Loucy (cell line): ENCODE measurements at regions not wholly inside any gene's neighbourhood (a gene's known extent, or its start where the extent isn't known, plus 50 kb on each side); places are given as distances from the start of the nearest gene placed in this dataset.

ENCODE experiments used
- H2AFZ ChIP-seq: fragments of 200-600 bp; sonication (generic); 2 replicates; pipeline ENCODE4 v1.6.0; 2016; ENCODE audit warnings: antibody characterized with exemption, mild to moderate bottlenecking, low read length, moderate library complexity
- H3F3A ChIP-seq: fragments of 200-600 bp; 2 replicates; pipeline ENCODE4 v1.6.0; 2016; ENCODE audit warnings: antibody characterized with exemption, low read depth, mild to moderate bottlenecking
- H3K27me3 ChIP-seq: fragments of 200-600 bp; sonication (generic); 2 replicates; pipeline ENCODE4 v1.6.1; 2014; ENCODE audit warnings: low read length, mild to moderate bottlenecking; ENCODE audit not compliant: insufficient read depth, poor library complexity, severe bottlenecking
- H3K36me3 ChIP-seq: fragments of 200-600 bp; sonication (generic); 2 replicates; pipeline ENCODE4 v1.6.1; 2016; ENCODE audit warnings: low read length; ENCODE audit not compliant: insufficient read depth
- H3K4me1 ChIP-seq: fragments of 200-600 bp; sonication (generic); 2 replicates; pipeline ENCODE4 v1.5.1; 2014; ENCODE audit warnings: low read length, mild to moderate bottlenecking; ENCODE audit not compliant: insufficient read depth, poor library complexity, severe bottlenecking
- H3K4me2 ChIP-seq: fragments of 200-600 bp; sonication (generic); 2 replicates; pipeline ENCODE4 v1.6.0; 2014; ENCODE audit warnings: antibody characterized with exemption, low read length, low read depth, mild to moderate bottlenecking; ENCODE audit not compliant: poor library complexity, severe bottlenecking
- H3K4me3 ChIP-seq: fragments of 200-600 bp; sonication (generic); 2 replicates; pipeline ENCODE4 v1.5.1; 2014; ENCODE audit warnings: low read length, mild to moderate bottlenecking, mixed read lengths; ENCODE audit not compliant: poor library complexity, severe bottlenecking
- H3K79me2 ChIP-seq: fragments of 200-600 bp; sonication (generic); 2 replicates; pipeline ENCODE4 v1.6.1; 2014; ENCODE audit warnings: low read length; ENCODE audit not compliant: insufficient read depth
- H3K9ac ChIP-seq: fragments of 200-600 bp; sonication (generic); 2 replicates; pipeline ENCODE4 v1.6.0; 2014; ENCODE audit warnings: mild to moderate bottlenecking, low read depth, low read length, moderate library complexity; ENCODE audit not compliant: poor library complexity, severe bottlenecking
- H3K9me2 ChIP-seq: fragments of 200-600 bp; sonication (generic); replicated peaks from 2 replicates; pipeline ENCODE4 v1.6.1; 2016; ENCODE audit warnings: low read depth, low read length, mixed read lengths
- H3K9me3 ChIP-seq: fragments of 200-600 bp; sonication (generic); 2 replicates; pipeline ENCODE4 v1.6.1; 2014; ENCODE audit warnings: mild to moderate bottlenecking, antibody characterized with exemption, low read length, low read depth; ENCODE audit not compliant: insufficient read depth
- H4K20me1 ChIP-seq: fragments of 200-600 bp; sonication (generic); 2 replicates; pipeline ENCODE4 v1.6.0; 2014; ENCODE audit warnings: antibody characterized with exemption, low read length, mild to moderate bottlenecking; ENCODE audit not compliant: insufficient read depth, poor library complexity, severe bottlenecking
- EZH2phosphoT487 ChIP-seq: fragments of 200-600 bp; IDR thresholded peaks from 2 replicates; pipeline ENCODE4 v1.6.1; 2018; ENCODE audit warnings: antibody characterized with exemption, mild to moderate bottlenecking, moderate library complexity, borderline replicate concordance
- TF ChIP-seq, protein P1 (sequence below): fragments of 200-600 bp; sonication (generic); conservative IDR thresholded peaks from 2 replicates; pipeline ENCODE4 v1.5.1; 2014; ENCODE audit warnings: mild to moderate bottlenecking, antibody characterized with exemption, low read length

DNA sequence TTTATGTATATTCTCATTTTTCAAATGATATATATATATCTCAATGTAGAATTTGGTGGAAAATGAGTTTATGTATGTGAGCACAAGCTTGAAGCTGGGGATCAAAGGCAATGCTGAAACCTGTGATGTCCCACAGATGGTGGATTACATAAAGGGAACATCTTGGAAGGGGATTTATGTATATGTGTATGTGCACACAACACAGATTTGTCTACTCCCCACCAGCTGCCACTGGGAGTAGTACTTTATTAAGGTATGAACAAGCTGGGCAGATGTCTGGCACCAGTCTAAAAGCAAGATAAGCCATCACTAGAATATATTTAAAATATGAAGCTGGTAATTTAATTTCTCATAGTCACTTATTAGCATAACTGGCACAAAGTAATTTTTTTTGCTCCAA, 895.6 kb downstream of the SLC6A15 start:
- Histone ChIP-seq H2AFZ (no peak overlapping the region), H3K27me3 (no peaks in the 10 kb centered on the region), H3K9me2 (no peaks in the 10 kb centered on the region), H3K9ac (no peak overlapping the region), H3K4me3 (no peak overlapping the region), H3K79me2 (no peaks in the 10 kb centered on the region), H4K20me1 (no peaks in the 10 kb centered on the region), H3K9me3 (peaks cover 5% of the 10 kb centered on the region; the same call in 1 of the 2 replicates), H3K4me1 (no peaks in the 10 kb centered on the region), H3F3A (no peaks in the 10 kb centered on the region), H3K4me2 (no peak overlapping the region), H3K36me3 (no peaks in the 10 kb centered on the region)
- TF ChIP-seq, protein P1, sequence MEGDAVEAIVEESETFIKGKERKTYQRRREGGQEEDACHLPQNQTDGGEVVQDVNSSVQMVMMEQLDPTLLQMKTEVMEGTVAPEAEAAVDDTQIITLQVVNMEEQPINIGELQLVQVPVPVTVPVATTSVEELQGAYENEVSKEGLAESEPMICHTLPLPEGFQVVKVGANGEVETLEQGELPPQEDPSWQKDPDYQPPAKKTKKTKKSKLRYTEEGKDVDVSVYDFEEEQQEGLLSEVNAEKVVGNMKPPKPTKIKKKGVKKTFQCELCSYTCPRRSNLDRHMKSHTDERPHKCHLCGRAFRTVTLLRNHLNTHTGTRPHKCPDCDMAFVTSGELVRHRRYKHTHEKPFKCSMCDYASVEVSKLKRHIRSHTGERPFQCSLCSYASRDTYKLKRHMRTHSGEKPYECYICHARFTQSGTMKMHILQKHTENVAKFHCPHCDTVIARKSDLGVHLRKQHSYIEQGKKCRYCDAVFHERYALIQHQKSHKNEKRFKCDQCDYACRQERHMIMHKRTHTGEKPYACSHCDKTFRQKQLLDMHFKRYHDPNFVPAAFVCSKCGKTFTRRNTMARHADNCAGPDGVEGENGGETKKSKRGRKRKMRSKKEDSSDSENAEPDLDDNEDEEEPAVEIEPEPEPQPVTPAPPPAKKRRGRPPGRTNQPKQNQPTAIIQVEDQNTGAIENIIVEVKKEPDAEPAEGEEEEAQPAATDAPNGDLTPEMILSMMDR: no peak
- TF ChIP-seq EZH2phosphoT487: no peak

DNA sequence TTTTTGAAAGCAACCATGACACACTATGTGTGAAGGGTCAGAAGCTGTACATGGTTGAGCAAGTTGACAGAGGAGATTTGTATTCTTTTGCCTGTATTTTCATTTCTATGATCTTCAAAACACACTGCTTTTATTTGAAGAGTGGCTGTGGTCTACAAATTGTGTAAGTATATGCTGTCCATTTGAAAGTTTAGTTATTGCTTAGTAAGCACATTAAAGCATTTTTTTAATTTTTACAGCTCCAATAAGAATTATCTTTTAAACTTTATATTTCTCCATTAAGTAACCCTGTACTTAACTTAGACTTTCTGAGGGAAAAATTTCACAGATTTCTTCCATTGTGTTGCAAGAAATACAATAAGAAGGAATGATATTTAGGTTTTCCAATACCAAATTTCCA, 915.2 kb downstream of the SLC6A15 start:
- H3K4me3 ChIP-seq: no peak overlapping the region
- H3K4me1 ChIP-seq: no peaks in the 10 kb centered on the region
- H3K9me3 ChIP-seq: no peaks in the 10 kb centered on the region
- no peak overlapping the region for H3K9ac ChIP-seq
- no peaks in the 10 kb centered on the region for H3F3A ChIP-seq
- no peaks in the 10 kb centered on the region for H4K20me1 ChIP-seq
- TF ChIP-seq, protein P1: no peak
- TF ChIP-seq EZH2phosphoT487: no peak
- H3K4me2 ChIP-seq: no peak overlapping the region
- no peaks in the 10 kb centered on the region for H3K79me2 ChIP-seq
- no peaks in the 10 kb centered on the region for H3K27me3 ChIP-seq
- H3K36me3 ChIP-seq: no peaks in the 10 kb centered on the region
- H3K9me2 ChIP-seq: no peaks in the 10 kb centered on the region
- no peak overlapping the region for H2AFZ ChIP-seq

DNA sequence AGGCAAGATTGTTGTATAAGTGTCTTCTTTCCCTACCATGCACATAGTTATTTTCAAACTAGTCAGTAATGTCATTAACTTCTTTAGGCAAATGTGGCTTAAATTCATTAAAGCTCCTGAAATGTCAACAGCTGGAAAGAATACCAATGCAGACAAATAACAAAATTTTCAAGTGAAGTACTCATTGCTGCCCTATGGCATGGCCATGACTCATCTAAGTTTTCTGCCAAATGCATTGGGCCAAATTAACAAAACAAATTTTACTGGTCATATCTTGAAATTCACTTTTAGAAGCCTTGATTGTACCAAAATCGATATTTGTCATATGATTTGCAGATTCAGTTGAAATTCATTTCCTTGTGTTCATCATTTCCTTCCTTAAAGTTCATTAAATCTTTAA, 915.9 kb downstream of the SLC6A15 start:
- no peaks in the 10 kb centered on the region for H3F3A ChIP-seq
- no peaks in the 10 kb centered on the region for H3K4me1 ChIP-seq
- no peaks in the 10 kb centered on the region for H3K79me2 ChIP-seq
- H4K20me1 ChIP-seq: no peaks in the 10 kb centered on the region
- H3K9ac ChIP-seq: no peak overlapping the region
- H3K36me3 ChIP-seq: no peaks in the 10 kb centered on the region
- no peak overlapping the region for H3K4me2 ChIP-seq
- no peak overlapping the region for H3K4me3 ChIP-seq
- no peaks in the 10 kb centered on the region for H3K9me3 ChIP-seq
- no peak for TF ChIP-seq EZH2phosphoT487
- TF ChIP-seq, protein P1: no peak
- H3K9me2 ChIP-seq: no peaks in the 10 kb centered on the region
- H3K27me3 ChIP-seq: no peaks in the 10 kb centered on the region
- no peak overlapping the region for H2AFZ ChIP-seq
